ENCODE measurements at regions not wholly inside any gene's neighbourhood (a gene's known extent, or its start where the extent isn't known, plus 50 kb on each side); places are given as distances from the start of the nearest gene placed in this dataset.

GRCh38 chr11:134643115-134644012 is 231.3 kb upstream of the B3GAT1 start:
- no peaks in the 10 kb centered on the region for H3K36me3 ChIP-seq
- peaks cover 0 to 7% (median 0%) of the 10 kb centered on the region in 3 donors for H3K4me1 ChIP-seq
- TF ChIP-seq EP300 (IDR thresholded peaks at IDR 0.05) (no peak), POLR2A (IDR thresholded peaks at IDR 0.05) (no peak), POLR2AphosphoS5 (IDR thresholded peaks at IDR 0.05) (no peak), CTCF (IDR thresholded peaks at IDR 0.05) (no peak)
- H3K27ac ChIP-seq, result no peak overlapping the region
- no peak for ATAC-seq
- no peak overlapping the region for H3K4me3 ChIP-seq
- peaks cover 40% of the 10 kb centered on the region for H3K27me3 ChIP-seq
- no peaks in the 10 kb centered on the region for H3K9me3 ChIP-seq
- WGBS, 2 donors (ENCODE audit: low coverage in 1 of 2), result 20 to 59% methylated on average over 12 to 18 of the region's 24 CpGs

GRCh38 chr11:134642206-134642605 is 230.2 kb upstream of the B3GAT1 start:
- Histone ChIP-seq H3K27me3 (peaks cover 40% of the 10 kb centered on the region), H3K4me1 (peaks cover 0 to 7% (median 0%) of the 10 kb centered on the region in 3 donors), H3K4me3 (no peak overlapping the region), H3K9me3 (no peaks in the 10 kb centered on the region), H3K36me3 (no peaks in the 10 kb centered on the region), H3K27ac (no peak overlapping the region)
- no peak for ATAC-seq
- WGBS, 2 donors (ENCODE audit: low coverage in 1 of 2), result 60 to 100% methylated on average over 1 to 2 of the region's 3 CpGs
- TF ChIP-seq POLR2AphosphoS5 (IDR thresholded peaks at IDR 0.05), result no peak
- no peak for TF ChIP-seq CTCF (IDR thresholded peaks at IDR 0.05)
- no peak for TF ChIP-seq POLR2A (IDR thresholded peaks at IDR 0.05)
- no peak for TF ChIP-seq EP300 (IDR thresholded peaks at IDR 0.05)

GRCh38 chr11:134640971-134641968 is 229.2 kb upstream of the B3GAT1 start:
- no peak for ATAC-seq
- peaks cover 0 to 7% (median 0%) of the 10 kb centered on the region in 3 donors for H3K4me1 ChIP-seq
- H3K36me3 ChIP-seq, result no peaks in the 10 kb centered on the region
- no peaks in the 10 kb centered on the region for H3K9me3 ChIP-seq
- peaks cover 40% of the 10 kb centered on the region for H3K27me3 ChIP-seq
- no peak overlapping the region for H3K27ac ChIP-seq
- H3K4me3 ChIP-seq, result no peak overlapping the region
- no peak for TF ChIP-seq CTCF (IDR thresholded peaks at IDR 0.05)
- no peak for TF ChIP-seq EP300 (IDR thresholded peaks at IDR 0.05)
- TF ChIP-seq POLR2A (IDR thresholded peaks at IDR 0.05), result no peak
- TF ChIP-seq POLR2AphosphoS5 (IDR thresholded peaks at IDR 0.05), result no peak
- WGBS, 2 donors (ENCODE audit: low coverage in 1 of 2), result 80 to 94% methylated on average over 7 to 12 of the region's 17 CpGs

GRCh38 chr11:134640536-134640935 is 228.5 kb upstream of the B3GAT1 start:
- WGBS, 2 donors (ENCODE audit: low coverage in 1 of 2), result 60 to 95% methylated on average over 1 to 3 of the region's 5 CpGs
- no peak overlapping the region for H3K4me3 ChIP-seq
- TF ChIP-seq EP300 (IDR thresholded peaks at IDR 0.05) (no peak), POLR2A (IDR thresholded peaks at IDR 0.05) (no peak), CTCF (IDR thresholded peaks at IDR 0.05) (no peak), POLR2AphosphoS5 (IDR thresholded peaks at IDR 0.05) (no peak)
- H3K36me3 ChIP-seq, result no peaks in the 10 kb centered on the region
- peaks cover 0 to 7% (median 0%) of the 10 kb centered on the region in 3 donors for H3K4me1 ChIP-seq
- H3K9me3 ChIP-seq, result no peaks in the 10 kb centered on the region
- peaks cover 40% of the 10 kb centered on the region for H3K27me3 ChIP-seq
- H3K27ac ChIP-seq, result no peak overlapping the region
- ATAC-seq, result no peak
